ENCODE measurements at regions not wholly inside any gene's neighbourhood (a gene's known extent, or its start where the extent isn't known, plus 50 kb on each side); places are given as distances from the start of the nearest gene placed in this dataset.

DNA sequence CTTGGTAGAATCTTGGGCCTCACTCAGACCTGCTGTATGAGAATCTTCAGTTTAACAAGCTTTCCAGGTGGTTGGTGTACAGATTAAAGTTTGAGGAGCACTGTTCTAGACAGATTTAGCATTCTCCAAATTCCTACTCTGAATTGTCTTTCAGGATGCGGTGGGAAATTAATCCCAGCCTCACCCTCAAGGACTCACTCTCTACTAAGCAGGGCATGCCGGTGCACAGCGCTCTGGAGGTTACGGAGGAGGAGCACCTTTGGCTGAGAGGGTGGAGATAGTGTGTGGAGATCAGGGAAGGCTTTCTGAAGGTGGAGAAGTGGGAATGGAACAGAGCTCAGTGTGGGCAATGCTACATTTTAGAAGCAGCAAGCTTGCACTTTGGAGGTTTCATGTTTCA lies 359.2 kb downstream of the LRATD1 start:
- DNase-seq (ENCODE audit: low read depth in 1 of 2, low spot score in 2 of 2): no peak
- no peak overlapping the region for H2AFZ ChIP-seq (ENCODE audit: low read length)
- TF ChIP-seq, protein P1, sequence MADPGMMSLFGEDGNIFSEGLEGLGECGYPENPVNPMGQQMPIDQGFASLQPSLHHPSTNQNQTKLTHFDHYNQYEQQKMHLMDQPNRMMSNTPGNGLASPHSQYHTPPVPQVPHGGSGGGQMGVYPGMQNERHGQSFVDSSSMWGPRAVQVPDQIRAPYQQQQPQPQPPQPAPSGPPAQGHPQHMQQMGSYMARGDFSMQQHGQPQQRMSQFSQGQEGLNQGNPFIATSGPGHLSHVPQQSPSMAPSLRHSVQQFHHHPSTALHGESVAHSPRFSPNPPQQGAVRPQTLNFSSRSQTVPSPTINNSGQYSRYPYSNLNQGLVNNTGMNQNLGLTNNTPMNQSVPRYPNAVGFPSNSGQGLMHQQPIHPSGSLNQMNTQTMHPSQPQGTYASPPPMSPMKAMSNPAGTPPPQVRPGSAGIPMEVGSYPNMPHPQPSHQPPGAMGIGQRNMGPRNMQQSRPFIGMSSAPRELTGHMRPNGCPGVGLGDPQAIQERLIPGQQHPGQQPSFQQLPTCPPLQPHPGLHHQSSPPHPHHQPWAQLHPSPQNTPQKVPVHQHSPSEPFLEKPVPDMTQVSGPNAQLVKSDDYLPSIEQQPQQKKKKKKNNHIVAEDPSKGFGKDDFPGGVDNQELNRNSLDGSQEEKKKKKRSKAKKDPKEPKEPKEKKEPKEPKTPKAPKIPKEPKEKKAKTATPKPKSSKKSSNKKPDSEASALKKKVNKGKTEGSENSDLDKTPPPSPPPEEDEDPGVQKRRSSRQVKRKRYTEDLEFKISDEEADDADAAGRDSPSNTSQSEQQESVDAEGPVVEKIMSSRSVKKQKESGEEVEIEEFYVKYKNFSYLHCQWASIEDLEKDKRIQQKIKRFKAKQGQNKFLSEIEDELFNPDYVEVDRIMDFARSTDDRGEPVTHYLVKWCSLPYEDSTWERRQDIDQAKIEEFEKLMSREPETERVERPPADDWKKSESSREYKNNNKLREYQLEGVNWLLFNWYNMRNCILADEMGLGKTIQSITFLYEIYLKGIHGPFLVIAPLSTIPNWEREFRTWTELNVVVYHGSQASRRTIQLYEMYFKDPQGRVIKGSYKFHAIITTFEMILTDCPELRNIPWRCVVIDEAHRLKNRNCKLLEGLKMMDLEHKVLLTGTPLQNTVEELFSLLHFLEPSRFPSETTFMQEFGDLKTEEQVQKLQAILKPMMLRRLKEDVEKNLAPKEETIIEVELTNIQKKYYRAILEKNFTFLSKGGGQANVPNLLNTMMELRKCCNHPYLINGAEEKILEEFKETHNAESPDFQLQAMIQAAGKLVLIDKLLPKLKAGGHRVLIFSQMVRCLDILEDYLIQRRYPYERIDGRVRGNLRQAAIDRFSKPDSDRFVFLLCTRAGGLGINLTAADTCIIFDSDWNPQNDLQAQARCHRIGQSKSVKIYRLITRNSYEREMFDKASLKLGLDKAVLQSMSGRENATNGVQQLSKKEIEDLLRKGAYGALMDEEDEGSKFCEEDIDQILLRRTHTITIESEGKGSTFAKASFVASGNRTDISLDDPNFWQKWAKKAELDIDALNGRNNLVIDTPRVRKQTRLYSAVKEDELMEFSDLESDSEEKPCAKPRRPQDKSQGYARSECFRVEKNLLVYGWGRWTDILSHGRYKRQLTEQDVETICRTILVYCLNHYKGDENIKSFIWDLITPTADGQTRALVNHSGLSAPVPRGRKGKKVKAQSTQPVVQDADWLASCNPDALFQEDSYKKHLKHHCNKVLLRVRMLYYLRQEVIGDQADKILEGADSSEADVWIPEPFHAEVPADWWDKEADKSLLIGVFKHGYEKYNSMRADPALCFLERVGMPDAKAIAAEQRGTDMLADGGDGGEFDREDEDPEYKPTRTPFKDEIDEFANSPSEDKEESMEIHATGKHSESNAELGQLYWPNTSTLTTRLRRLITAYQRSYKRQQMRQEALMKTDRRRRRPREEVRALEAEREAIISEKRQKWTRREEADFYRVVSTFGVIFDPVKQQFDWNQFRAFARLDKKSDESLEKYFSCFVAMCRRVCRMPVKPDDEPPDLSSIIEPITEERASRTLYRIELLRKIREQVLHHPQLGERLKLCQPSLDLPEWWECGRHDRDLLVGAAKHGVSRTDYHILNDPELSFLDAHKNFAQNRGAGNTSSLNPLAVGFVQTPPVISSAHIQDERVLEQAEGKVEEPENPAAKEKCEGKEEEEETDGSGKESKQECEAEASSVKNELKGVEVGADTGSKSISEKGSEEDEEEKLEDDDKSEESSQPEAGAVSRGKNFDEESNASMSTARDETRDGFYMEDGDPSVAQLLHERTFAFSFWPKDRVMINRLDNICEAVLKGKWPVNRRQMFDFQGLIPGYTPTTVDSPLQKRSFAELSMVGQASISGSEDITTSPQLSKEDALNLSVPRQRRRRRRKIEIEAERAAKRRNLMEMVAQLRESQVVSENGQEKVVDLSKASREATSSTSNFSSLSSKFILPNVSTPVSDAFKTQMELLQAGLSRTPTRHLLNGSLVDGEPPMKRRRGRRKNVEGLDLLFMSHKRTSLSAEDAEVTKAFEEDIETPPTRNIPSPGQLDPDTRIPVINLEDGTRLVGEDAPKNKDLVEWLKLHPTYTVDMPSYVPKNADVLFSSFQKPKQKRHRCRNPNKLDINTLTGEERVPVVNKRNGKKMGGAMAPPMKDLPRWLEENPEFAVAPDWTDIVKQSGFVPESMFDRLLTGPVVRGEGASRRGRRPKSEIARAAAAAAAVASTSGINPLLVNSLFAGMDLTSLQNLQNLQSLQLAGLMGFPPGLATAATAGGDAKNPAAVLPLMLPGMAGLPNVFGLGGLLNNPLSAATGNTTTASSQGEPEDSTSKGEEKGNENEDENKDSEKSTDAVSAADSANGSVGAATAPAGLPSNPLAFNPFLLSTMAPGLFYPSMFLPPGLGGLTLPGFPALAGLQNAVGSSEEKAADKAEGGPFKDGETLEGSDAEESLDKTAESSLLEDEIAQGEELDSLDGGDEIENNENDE (IDR thresholded peaks at IDR 0.05; ENCODE audit: insufficient replicate concordance, low read length): no peak

More for the DNA sequence above, 359.2 kb downstream of the LRATD1 start:
- H3K36me3 ChIP-seq (ENCODE audit: control insufficient read depth in 2 of 4, insufficient read depth in 4 of 4, low read length in 3 of 4): no peaks in the 10 kb centered on the region
- CTCF ChIA-PET (ENCODE audit: partially characterized antibody): interaction anchor here (1.1 to 2.0 kb wide), 2 partner anchors 40 to 156 kb away, joined by 3 to 4 read pairs; no protein-coding TSS in a partner anchor
- H4K91ac ChIP-seq (replicated peaks; ENCODE audit: insufficient read length, low read length): no peak overlapping the region
- no peak overlapping the region for H3K4ac ChIP-seq (replicated peaks; ENCODE audit: insufficient read length, low read depth, low read length)
- no peak overlapping the region for H2BK15ac ChIP-seq (ENCODE audit: low read length)
- no peak overlapping the region for H2BK5ac ChIP-seq (ENCODE audit: low read depth, low read length)
- no peak overlapping the region for H3K14ac ChIP-seq (ENCODE audit: insufficient read length)
- H3K4me1 ChIP-seq (replicated peaks in 1 of 4; ENCODE audit: control insufficient read depth in 3 of 4, insufficient read depth in 4 of 4, low read length in 3 of 4): no peaks in the 10 kb centered on the region
- H3K27me3 ChIP-seq (replicated peaks in 1 of 4; ENCODE audit: control insufficient read depth in 3 of 4, extremely low read depth in 1 of 4, insufficient read depth in 3 of 4, low read length in 3 of 4): no peaks in the 10 kb centered on the region
- H2BK12ac ChIP-seq (ENCODE audit: low read depth, low read length): no peak overlapping the region
- H3K4me2 ChIP-seq (ENCODE audit: insufficient read depth in 1 of 2, low read depth in 2 of 2, low read length in 2 of 2): no peak overlapping the region
- no peak overlapping the region for H3K23ac ChIP-seq (ENCODE audit: insufficient read length)
- POLR2A ChIA-PET (ENCODE audit: partially characterized antibody): no interaction called here
- H2BK120ac ChIP-seq (replicated peaks; ENCODE audit: low read depth, low read length): no peak overlapping the region
- no peaks in the 10 kb centered on the region; the same call in 1 of the 2 replicates for H3K23me2 ChIP-seq (ENCODE audit: low read depth, low read length)
- H3K56ac ChIP-seq (replicated peaks; ENCODE audit: insufficient read length, low read depth, low read length): no peak overlapping the region
- H3K18ac ChIP-seq (ENCODE audit: extremely low read depth, low read length): no peak overlapping the region
- 98% methylated on average over 4 of the region's 4 CpGs; no CpG with 5 or more reads in 1 of the 2 experiments for WGBS, 2 experiments (ENCODE audit: extremely low coverage in 1 of 2, insufficient coverage in 1 of 2, insufficient read length in 1 of 2, insufficient replicate concordance in 2 of 2, low coverage in 1 of 2, low lambda C conversion rate in 2 of 2, missing lambda C conversion rate in 1 of 2)
- no peaks in the 10 kb centered on the region for H3K79me2 ChIP-seq (ENCODE audit: control insufficient read depth in 1 of 2, insufficient read depth in 2 of 2, low read length in 2 of 2)
- H3K79me1 ChIP-seq (ENCODE audit: low read depth, low read length): no peaks in the 10 kb centered on the region
- H2AK5ac ChIP-seq (ENCODE audit: low read depth, low read length): no peak overlapping the region
- no peak for FAIRE-seq
- H2BK20ac ChIP-seq (ENCODE audit: low read length): no peak overlapping the region
- no peak overlapping the region for H3K27ac ChIP-seq (ENCODE audit: low read depth, low read length)
- no peaks in the 10 kb centered on the region for H3K9me3 ChIP-seq (ENCODE audit: insufficient read depth in 2 of 2, low read depth in 1 of 2, low read length in 1 of 2)
- no peak overlapping the region for H3K9ac ChIP-seq (replicated peaks in 1 of 4; ENCODE audit: extremely low read depth in 1 of 4, low read depth in 3 of 4, low read length in 3 of 4)
- H3K4me3 ChIP-seq (ENCODE audit: extremely low read depth in 1 of 4, insufficient read depth in 2 of 4, low read depth in 3 of 4, low read length in 4 of 4): no peak overlapping the region
- no peak overlapping the region for H4K8ac ChIP-seq (ENCODE audit: extremely low read depth, insufficient read depth, low read length)
- no peaks in the 10 kb centered on the region for H4K20me1 ChIP-seq (replicated peaks in 1 of 2; ENCODE audit: control insufficient read depth in 1 of 2, insufficient read depth in 2 of 2, low read length in 2 of 2)
- H4K5ac ChIP-seq (ENCODE audit: insufficient read length, low read depth, low read length): no peak overlapping the region
